Kasumi-1 (cell line): ENCODE measurements at regions not wholly inside any gene's neighbourhood (a gene's known extent, or its start where the extent isn't known, plus 50 kb on each side); places are given as distances from the start of the nearest gene placed in this dataset.
"Not testable (repeated sequence)": the region's sequence is repeated elsewhere in the genome, so short reads cannot be mapped to it uniquely, and the experiment has no call there.

Experiments used
- DNase-seq, 2 experiments: peaks; one replicate each; lab custom pipeline; 2025; lab: John Stamatoyannopoulos, UW

DNA sequence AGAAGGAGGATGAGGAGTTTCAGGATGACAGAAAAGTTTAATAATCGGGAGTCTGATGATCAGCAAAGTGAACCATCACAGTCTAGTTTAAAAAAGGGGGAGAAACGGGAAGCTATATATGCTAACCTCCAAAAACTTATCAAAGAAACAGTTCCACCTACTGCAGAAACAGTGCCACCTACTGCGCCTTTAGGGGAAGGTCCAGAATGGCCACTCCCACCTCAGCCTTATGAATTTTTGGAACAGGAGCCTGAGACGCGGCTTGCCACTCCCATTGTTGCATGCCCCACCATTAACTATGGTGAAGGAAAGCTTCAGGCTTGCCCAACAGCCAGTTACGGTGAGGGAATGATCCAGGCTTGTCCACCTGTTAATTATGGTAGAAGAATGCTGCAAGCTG is 929.0 kb downstream of the SLITRK6 start:
- DNase-seq, result no peak

DNA sequence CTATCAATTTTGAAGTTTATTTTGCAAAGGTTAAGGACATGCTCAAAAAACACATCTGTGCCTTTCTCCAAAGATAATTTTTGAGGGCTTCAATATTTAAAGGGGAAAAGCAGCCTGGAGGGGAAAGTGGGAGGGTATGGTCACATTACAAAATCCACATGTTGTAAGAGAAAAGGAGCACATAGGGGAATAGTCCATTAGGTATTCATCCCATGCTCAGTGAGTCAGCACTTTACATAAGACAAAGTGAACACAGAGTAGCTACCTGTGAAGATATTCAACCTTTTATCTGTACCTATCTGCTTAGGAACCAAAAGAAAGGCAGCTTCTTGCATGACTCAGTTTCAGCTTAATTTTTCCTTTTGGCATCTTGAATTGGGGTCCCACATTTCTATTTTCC is 932.0 kb downstream of the SLITRK6 start:
- DNase-seq, result no peak

DNA sequence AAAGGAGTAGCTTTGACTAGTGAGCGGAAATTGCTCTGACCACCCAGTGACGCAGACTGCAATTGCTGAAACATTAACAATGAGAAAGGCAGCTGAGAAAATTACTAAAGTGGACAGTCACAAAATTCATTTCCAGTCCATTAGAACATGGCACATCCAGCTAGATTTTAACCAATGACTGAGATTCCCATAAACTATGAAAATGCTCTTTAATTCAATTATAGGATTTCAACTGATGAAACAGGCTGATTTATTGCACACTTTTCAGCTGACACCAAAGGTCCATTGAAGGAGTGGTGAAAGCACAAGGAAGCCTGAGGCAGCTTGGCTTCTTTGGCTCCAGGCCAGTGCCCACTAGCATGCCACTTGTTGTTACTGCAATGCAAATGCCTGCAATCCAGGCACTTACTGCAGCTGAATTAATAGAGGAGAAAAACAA is 933.4 kb downstream of the SLITRK6 start:
- no peak for DNase-seq

DNA sequence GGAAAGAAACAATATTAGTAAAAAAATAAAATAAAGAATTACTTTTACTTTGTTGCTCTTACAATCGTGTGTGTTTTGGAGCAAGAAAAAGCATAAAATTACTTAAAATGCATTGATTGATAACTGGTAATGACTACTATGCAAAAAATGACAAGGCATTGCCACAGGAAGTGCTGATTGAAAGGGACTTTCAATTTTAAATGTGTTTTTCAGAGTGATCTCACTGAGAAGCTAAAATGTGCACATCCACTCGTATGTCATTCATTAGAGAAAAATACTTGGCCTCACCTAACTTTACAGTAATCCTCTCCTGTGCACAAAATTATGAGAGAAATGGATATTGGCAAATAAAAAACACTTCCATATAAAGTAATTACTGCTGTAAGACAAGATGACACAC is 934.9 kb downstream of the SLITRK6 start:
- no peak for DNase-seq

DNA sequence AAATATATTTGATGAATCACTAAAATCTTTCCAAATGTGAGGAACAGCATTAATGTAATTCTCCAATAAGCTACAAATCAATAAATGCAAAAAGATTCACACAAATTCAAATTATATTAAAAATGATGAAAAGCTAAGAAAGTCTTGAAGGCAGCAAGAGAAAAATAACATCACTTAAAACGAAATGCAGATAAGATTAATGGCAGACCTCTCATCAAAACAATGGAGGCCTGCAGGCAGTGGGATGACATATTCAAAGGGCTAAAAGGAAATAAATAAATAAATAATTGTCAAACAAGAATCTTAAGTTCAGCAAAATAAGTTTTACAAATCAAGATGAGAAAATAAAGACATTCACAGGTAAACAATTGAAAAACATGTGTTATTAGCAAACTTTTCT is 952.1 kb downstream of the SLITRK6 start:
- DNase-seq, result no peak

DNA sequence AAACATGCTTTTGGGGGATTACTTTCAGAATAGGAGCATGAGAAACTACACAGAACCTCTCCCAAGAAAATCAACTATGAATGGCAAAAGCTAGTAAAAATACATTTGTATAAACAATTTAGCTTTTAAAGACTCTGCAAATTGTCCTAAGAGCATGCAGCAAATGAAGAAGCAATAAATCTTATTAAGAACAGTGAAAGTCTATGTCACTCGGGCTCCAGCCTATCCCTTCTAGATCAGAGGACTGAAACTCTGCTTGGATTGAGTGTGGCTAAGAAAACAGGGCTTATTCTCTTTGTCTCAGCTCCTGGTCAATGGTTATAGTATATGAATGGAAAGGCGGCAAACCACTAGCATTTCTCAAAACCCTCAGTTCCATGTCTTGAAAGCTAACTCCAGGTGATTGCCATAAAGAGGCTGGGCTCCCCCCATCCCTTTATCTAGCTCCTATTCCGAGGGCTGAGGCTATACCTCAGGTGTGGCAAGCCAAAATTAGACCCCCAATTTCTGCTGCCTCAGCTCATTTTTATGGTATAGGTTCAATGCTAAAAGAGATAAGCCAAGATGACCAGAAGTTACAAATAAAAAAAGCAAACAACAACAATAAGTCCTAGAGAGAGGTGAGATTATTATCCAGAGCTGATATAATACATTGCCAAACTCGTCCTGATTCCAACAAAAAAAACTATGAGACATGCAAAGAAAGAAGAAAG is 953.2 kb downstream of the SLITRK6 start:
- no peak for DNase-seq

DNA sequence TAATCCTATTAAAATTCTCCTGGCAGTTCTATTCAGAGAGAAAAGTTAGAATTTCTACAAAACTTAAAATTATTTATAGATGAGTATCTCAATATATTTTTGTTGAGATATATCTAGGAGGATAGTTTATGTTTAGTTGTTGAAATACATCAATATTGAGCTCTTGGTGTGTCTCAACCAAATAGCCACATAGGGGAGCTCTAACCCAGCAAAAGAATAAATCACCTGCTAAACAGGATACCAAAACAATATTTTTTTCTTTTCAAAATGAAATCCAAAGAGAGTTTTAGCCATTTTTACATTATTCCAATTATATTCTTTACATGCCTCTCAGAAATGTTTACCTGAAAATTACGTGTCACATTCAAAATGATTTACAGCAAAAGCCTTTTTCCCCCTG is 954.7 kb downstream of the SLITRK6 start:
- DNase-seq, result peak; percentile 27 to 39

DNA sequence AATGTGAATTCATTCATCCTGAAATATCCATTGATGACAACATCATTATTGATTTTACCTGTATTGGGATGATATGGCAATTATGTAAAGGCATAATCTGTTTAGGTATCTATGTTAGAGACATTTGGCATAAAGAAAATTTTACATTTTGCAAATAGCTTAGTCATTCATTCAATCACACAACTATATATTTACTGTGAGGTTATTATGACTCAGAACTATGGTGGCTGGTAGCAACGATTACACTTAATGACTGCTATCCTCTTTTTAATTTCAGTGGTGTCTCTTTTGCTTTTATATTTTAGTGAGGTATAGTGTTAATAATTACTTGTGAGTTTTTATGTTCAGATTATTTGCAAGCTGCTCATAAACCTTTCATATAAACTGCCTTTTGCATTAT is 955.9 kb downstream of the SLITRK6 start:
- no peak for DNase-seq

DNA sequence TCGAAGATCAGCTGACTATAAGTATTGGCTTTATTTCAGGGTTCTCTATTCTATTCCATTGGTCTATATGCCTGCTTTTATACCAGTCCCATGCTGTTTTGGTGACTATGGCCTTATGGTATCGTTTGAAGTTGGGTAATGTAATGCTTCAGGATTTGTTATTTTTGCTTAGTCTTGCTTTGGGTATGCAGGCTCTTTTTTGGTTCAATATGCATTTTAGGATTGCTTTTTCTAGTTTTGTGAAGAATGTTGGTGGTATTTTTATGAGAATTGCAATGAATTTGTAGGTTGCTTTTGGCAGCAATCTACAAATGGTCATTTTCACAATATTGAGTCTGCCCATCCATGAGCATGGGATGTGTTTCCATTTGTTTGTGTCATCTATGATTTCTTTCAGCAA is 951.9 kb upstream of the SLITRK1 start:
- no peak for DNase-seq

DNA sequence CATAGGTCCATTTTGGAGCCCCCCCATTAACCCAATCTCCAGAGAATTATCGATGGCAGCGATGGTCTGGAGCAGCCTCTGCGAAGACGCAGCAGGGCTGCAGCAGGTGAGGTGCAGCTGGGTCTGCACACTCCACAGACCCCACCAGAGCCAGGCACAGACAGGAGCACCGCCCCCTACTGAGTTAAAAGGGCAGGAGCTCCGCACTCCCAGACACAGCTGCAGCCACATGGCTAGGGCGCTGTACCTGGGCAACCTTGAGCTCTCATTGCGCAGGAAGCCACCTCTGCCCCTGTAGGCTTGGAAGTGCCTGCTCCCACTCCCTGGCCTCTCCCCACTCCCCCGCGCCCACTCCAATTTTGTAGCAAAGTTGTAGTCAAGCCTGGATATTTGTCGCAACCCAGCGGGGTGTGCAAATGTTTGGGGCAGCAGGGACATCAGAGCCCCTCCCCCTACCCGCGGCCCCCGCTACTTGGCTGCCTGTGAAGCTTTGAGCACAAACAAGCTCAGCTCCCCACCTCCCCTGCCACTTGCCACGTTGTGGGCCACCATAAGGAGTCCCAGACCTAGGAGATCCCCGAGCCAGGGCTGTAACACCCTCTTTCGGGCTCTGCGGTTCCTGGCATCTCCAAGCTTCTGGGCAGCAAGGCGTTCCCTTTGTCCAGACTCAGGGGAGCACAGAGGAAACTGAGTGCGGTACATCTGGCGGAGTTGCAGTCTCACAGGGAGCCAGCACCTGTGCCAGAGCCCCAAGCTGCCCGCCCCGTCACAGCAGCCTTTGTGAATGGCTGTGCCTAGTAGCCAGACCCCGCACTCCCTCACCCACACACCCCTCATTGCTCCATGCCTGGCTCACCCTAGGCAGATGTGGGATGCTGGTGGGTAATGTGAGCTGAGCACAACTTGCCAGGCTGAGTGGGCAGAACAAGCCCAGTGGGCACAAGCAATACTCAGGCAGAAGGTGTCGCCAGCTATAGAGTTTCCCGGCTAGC is 949.7 kb upstream of the SLITRK1 start:
- no peak for DNase-seq

DNA sequence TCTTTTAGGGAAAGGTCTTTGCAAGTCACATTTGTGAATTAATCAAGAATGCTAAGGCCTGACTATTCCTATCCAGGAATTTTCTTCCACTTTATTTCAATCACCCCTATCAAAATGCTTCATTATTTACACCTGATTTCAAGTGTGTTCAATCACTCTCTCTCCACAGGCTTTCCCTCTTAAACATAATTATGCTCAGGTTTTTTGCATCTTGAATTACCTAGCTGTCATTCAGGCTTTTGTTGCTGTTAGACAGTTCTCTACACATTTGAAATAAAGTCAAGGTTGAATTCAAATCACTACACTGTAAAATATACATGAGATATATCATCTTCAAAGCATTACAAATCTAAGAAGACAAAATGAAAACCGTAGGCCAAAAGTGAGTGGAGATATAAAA is 941.3 kb upstream of the SLITRK1 start:
- no peak for DNase-seq

DNA sequence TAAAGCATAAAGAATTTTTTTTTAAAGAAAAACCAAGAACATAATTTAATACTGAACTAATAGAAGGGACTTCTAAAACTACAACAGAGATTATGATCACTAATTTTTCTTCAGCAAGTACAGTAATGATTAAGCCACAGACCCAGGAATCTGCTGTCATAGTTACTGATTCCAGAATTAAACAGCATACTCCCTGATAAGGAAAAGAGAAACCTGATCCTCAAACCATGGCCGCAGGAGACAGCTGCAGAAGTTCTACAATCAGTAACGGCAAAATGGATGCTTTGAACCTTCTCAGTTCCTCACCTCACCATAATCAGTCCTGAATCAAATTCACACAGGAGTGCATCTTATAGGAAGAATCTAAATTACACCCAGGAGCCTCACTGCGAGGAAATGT is 939.0 kb upstream of the SLITRK1 start:
- no peak for DNase-seq

DNA sequence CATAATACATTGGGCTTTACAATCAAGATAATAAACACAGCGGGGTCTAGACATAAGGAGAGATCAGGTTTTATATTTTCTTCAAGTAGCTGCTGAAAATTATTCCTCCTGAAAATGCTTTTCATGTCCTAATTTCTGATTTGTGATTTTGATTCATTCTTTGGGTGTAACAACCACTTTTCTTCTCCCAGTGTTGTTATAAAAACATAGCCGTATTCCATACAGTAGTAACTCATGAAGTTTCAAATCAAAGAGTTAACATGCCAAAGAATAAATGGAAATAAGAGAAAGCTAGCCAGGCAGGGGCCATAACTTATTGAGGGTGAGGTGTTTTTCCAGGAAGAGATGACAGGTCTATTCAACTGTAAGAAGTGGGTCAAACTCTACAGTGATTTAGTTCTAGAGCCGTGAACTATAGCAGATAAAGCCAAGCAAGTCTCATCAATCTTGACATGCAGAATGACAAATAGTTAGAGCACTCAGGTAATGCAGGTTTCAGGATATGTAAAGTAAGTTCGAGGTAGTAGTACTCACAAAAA is 934.4 kb upstream of the SLITRK1 start:
- no peak for DNase-seq

DNA sequence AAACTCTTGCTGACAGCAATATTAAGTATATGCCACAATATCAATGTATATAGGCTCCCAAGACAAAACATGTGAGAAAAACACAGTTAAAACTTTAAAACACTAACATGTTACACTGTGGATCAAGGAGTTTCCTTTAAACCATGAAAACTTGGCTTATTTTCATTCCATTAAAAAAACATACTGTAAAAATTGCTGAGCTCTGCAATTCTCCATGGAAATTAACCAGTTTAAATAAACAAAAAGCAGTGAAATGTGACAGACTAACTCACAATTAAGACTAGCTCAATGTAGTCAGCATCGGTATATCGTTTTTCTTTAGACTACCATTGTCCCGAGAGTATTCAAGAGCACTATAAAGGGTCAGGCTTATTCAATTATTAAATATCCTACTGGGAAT is 930.5 kb upstream of the SLITRK1 start:
- no peak for DNase-seq

DNA sequence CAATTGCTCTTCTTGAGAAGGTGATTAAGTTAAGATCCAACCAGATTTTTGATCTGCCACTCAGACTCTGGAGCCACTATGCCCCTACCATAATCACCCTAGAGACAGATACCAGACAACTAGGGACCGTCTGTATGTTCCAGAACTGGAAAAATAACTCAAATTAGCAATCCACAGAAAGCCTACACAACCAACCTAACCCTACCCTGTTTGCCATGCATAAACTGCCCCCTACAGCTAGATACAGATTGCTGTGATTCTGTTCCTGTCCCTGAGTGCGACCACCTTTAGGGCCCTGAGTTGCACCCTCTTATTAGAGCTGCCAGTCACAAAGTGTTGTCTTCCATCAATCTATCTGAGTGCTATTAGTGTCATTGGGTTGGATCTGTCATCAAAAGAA is 929.8 kb upstream of the SLITRK1 start:
- no peak for DNase-seq

DNA sequence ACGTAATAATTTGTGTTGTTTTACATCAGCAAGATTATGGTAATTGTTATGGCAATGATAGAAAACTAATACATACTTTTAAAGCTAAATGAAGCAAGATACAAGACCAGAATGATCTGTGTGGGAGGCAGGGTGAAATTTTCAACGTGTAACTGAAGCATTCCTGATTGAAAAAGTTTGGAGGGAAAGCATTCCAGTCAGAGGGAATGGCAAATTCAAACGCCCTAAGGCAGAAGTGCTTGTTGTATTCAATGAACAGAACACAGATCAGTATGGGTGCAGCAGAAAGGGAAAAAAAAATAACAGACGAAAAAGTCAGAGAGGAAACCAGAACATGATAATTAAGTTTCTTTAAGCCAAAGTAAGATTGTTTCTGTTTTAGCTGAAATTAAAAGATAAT is 928.5 kb upstream of the SLITRK1 start:
- DNase-seq, result no peak

DNA sequence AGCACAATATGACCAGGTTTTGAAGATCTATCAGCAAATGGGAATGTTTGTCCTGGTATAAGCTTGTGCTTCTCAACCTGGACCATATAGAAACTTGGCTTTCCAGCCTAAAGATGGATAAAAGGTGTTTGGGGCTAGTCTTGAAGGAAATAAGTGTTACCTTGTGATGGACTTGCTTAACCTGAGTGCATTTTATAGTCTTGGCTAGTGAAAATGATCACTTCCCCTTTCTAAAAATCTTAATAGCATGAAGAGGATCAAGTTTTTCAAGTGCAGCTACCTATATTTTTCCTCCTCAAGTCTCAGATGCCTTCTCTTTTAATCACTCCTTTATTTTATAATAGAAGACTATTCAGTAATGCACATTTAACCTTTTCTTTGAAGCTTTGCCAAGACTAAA is 919.8 kb upstream of the SLITRK1 start:
- no peak for DNase-seq

DNA sequence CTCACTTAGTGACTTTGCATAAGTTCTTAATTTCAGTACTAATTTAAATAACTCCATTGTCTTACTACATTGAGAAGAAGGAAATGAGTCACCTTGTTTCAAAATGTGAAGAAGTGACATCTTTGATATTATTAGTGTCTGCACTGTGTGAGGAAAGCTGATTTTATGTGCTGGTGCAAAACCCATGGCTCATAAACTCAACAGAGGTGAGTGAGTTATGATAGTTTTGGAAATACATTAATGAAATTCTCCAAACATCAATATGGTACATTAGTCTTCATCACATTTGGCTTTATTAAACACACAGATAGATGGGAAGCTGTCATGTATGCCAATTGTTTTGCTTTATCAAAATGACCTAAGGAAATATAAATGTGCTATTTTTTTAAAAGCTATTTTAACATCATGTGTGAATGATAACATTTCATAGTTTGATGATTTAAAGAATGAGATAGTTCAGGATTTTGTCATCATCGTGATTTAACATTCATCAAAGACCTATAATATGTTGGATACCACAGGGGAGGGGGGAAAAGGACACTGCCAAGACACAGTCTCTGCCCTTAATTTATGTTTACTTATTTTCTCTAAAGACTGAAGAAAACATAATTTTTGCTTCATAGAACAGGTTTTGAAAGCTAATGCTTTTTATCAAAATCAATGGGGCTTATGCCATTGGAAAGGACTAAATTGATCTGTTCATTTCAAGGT is 902.3 kb upstream of the SLITRK1 start:
- no peak for DNase-seq

DNA sequence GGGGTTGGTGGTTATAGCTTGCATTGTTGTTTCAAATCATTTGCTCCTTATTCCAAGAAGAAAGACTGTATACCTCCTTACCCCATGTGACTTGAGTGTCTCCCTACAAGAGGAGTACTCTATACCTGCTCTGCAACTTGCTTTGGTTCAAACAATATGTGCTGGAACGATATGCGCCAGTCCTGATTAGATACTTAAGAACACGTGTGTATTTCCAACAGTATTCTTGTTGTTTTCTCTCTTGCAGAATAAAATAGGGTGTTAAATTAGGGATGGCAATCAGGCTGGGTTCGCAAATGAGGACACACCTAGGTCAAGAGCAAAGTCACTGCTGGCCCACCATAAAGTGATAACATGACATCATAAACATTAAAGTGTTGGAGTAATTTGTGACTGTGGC is 895.0 kb upstream of the SLITRK1 start:
- DNase-seq, result no peak

DNA sequence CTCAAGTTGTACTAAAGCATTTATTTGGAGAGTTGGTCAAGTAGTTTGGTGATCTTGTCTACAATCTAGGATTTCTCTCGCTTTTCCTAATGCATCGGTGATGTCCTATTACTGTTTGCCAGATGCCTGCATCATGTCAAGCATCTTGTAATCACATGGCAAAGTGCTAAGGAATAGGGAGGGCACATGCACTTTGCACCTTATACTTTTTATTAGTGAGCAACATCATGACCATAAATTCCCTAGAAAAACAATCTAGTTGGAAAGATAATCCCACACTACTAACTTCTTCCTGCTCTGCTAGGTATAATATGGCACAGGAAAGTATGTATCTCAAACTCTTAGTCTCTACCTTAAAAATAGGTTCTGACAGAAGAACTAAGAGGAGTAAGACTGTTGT is 894.3 kb upstream of the SLITRK1 start:
- no peak for DNase-seq

DNA sequence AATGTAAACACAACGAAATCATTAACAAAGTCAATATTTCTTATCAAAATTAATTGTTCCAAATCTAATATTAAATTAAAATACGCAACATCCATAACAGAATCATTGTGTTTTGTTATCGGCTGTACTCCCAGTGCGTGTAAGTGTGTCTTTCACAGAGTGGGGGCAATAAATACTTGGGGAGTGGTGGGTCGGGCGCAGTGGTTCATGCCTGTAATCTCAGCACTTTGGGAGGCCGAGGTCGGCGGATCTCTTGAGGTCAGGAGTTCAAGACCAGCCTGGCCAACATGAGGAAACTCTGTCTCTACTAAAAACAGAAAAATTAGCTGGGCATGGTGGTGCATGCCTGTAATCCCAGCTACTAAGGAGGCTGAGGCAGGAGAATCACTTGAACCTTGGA is 893.6 kb upstream of the SLITRK1 start:
- not testable (repeated sequence) for DNase-seq

DNA sequence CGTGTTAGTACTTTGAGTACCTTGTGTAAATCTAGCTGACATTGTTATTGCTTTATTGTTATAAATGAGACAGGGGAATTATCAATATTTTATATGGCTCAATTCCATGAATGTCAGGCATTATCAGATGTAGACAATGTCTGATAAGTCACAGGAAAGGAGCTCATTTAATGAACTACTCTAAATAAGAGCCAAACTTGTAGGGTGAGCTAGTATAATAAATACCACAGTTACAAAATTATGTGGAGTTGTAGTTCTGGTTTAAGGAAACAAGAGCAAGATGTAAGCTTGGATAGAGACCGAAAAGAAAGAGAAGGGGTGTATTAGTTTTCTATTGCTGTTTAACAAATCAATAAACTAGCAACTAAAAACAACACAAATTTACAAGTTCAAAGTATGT is 891.8 kb upstream of the SLITRK1 start:
- no peak for DNase-seq
